Left ventricle myocardium inferior (tissue), 1 donor: ENCODE measurements at regions not wholly inside any gene's neighbourhood (a gene's known extent, or its start where the extent isn't known, plus 50 kb on each side); places are given as distances from the start of the nearest gene placed in this dataset.

Experiments
- DNase-seq: peaks from one replicate; pipeline ENCODE4 v3.0.0-alpha.2; 2020
- H3K27ac ChIP-seq: fragments of 200-600 bp; replicated peaks from 2 replicates; pipeline ENCODE4 v1.8.0; 2021
- H3K27me3 ChIP-seq: fragments of 200-600 bp; 2 replicates; pipeline ENCODE4 v1.8.0; 2021; ENCODE audit warnings: low read depth
- H3K36me3 ChIP-seq: fragments of 200-600 bp; 2 replicates; pipeline ENCODE4 v1.8.0; 2021
- H3K4me1 ChIP-seq: fragments of 200-600 bp; 2 replicates; pipeline ENCODE4 v1.8.0; 2021
- H3K4me3 ChIP-seq: fragments of 200-600 bp; 2 replicates; pipeline ENCODE4 v1.8.0; 2021; ENCODE audit warnings: mild to moderate bottlenecking, moderate library complexity
- H3K9me3 ChIP-seq: fragments of 200-600 bp; replicated peaks from 2 replicates; pipeline ENCODE4 v1.8.0; 2021
- intact Hi-C: fragments of 100-400 bp; cut with micrococcal nuclease; formaldehyde crosslinking; loops from one replicate; pipeline ENCODE4 v1.11.0; 2022
- TF ChIP-seq, protein P1 (sequence below): fragments of 200-600 bp; IDR thresholded peaks from 2 replicates; pipeline ENCODE4 v1.8.0; 2021; ENCODE audit warnings: antibody characterized with exemption, mild to moderate bottlenecking, borderline replicate concordance
- donor health status: DM: no; HTN: yes; CAD: no; lungs with severe emphysema.

DNA sequence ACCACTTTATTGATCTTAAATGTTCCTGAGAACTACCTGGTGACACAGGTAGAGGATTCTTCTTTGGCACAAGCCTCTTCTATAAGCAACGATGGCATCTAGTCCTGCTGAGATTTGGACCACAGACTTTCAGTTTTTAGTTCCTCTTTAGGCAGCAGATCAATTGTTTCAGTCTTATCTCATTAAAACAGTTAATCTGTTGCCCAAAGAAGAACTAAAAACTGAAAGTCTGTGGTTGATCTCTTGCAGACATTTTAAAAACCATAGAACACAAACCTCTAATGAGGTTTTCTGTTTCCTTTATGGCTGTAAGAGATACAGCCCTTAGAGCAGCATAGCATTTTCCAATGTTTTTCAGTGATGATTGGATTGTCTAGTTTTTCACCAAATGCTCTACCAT is 480.9 kb downstream of the MTRR start:
- TF ChIP-seq, protein P1, sequence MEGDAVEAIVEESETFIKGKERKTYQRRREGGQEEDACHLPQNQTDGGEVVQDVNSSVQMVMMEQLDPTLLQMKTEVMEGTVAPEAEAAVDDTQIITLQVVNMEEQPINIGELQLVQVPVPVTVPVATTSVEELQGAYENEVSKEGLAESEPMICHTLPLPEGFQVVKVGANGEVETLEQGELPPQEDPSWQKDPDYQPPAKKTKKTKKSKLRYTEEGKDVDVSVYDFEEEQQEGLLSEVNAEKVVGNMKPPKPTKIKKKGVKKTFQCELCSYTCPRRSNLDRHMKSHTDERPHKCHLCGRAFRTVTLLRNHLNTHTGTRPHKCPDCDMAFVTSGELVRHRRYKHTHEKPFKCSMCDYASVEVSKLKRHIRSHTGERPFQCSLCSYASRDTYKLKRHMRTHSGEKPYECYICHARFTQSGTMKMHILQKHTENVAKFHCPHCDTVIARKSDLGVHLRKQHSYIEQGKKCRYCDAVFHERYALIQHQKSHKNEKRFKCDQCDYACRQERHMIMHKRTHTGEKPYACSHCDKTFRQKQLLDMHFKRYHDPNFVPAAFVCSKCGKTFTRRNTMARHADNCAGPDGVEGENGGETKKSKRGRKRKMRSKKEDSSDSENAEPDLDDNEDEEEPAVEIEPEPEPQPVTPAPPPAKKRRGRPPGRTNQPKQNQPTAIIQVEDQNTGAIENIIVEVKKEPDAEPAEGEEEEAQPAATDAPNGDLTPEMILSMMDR, result no peak
- no peak for DNase-seq
- no peaks in the 10 kb centered on the region for H3K36me3 ChIP-seq
- H3K27me3 ChIP-seq, result no peaks in the 10 kb centered on the region
- peaks cover 7% of the 10 kb centered on the region for H3K9me3 ChIP-seq
- H3K4me1 ChIP-seq, result no peaks in the 10 kb centered on the region
- intact Hi-C loops, result no loop called here
- H3K4me3 ChIP-seq, result no peak overlapping the region
- H3K27ac ChIP-seq, result no peak overlapping the region

DNA sequence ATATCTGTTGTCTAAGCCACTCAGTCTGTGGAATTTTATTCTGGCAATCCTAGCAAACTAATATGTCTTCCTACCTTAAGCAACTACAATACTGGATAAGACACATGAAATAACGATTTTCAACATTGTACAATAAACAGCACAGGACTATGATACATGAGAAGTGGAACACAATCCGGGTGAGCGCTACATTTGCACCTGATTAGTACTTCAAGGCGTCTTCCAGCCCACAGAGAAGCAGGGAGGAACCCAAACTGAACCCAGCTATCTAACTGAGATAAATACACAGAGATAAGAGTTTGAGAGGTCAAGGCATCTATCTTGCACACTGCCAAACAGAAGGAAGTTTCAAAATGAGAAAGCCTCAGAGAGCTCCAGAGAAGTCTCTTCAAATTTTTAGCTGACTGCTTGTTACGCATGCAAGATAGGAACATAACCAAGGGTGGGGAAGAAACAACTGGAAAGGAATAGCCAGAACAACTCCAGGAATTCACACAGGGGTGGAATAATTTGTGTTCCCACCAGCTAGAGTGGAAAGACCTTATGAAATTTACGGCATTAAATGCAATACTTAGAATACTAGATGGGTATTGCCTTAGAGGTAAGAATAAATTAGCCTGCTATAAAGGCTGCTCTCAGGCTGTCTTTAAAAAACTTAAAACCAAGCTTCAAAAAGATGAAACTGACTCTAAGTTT is 481.8 kb downstream of the MTRR start:
- TF ChIP-seq, protein P1, result no peak
- Histone ChIP-seq H3K27ac (no peak overlapping the region), H3K4me1 (no peaks in the 10 kb centered on the region), H3K36me3 (no peaks in the 10 kb centered on the region), H3K27me3 (no peaks in the 10 kb centered on the region), H3K4me3 (no peak overlapping the region), H3K9me3 (peaks cover 7% of the 10 kb centered on the region)
- DNase-seq, result no peak
- intact Hi-C loops, result no loop called here

DNA sequence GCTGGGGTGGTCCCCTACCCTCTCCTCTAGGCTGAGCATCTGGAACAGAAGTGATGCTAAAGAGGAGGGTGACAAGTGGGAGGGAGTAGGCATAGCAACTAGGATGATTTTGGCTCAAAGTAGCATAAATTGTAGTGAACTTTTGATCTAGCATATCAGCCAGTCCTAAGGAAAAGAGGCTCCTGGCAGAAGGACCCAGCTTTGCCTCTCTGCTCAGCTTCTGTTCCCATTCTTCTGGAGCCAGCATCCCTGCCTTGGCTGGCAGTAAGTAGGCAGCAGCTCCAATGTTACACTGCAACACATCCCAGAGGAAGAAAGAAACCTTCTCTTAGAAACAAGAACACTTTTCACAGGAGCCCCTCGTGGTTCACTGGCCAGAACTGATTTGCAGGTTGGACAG is 487.0 kb downstream of the MTRR start:
- H3K4me1 ChIP-seq, result no peaks in the 10 kb centered on the region
- H3K36me3 ChIP-seq, result no peaks in the 10 kb centered on the region
- TF ChIP-seq, protein P1, result no peak
- H3K27ac ChIP-seq, result no peak overlapping the region
- DNase-seq, result no peak
- intact Hi-C loops, result no loop called here
- H3K9me3 ChIP-seq, result peaks cover 7% of the 10 kb centered on the region
- H3K27me3 ChIP-seq, result no peaks in the 10 kb centered on the region
- H3K4me3 ChIP-seq, result no peak overlapping the region

DNA sequence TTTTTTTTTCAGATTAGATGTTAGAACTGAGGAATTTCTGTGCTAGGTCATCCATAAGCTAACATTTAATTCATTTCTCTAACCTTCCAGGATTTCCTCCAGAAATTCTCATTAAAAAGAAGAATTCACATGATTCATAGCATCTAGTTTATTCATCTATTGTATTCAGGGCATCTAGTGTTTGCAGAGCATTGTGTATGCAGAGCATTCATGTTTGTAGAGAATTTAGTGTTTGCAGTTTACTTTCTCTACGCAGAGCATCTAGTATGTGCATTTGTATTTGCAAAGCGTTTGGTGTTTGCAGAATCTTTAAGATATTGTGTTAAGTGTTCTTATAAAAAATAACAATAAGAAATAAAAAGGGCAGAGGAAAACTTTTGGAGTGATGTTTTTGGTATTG is 491.1 kb downstream of the MTRR start:
- DNase-seq, result no peak
- TF ChIP-seq, protein P1, result no peak
- no peaks in the 10 kb centered on the region for H3K27me3 ChIP-seq
- H3K4me1 ChIP-seq, result no peaks in the 10 kb centered on the region
- H3K9me3 ChIP-seq, result no peaks in the 10 kb centered on the region
- no peaks in the 10 kb centered on the region for H3K36me3 ChIP-seq
- intact Hi-C loops, result no loop called here
- no peak overlapping the region for H3K4me3 ChIP-seq
- no peak overlapping the region for H3K27ac ChIP-seq

GRCh38 chr5:8362495-8362894 is 493.5 kb downstream of the MTRR start:
- Histone ChIP-seq H3K4me3 (no peak overlapping the region), H3K9me3 (no peaks in the 10 kb centered on the region), H3K27me3 (no peaks in the 10 kb centered on the region), H3K4me1 (no peaks in the 10 kb centered on the region), H3K27ac (no peak overlapping the region), H3K36me3 (no peaks in the 10 kb centered on the region)
- intact Hi-C loops, result no loop called here
- TF ChIP-seq, protein P1, result no peak
- DNase-seq, result no peak
